Hepatocyte (in vitro differentiated cells): ENCODE measurements at regions not wholly inside any gene's neighbourhood (a gene's known extent, or its start where the extent isn't known, plus 50 kb on each side); places are given as distances from the start of the nearest gene placed in this dataset.

Experiments
- DNase-seq: peaks from one replicate; pipeline ENCODE4 v3.0.0-alpha.2; 2016; ENCODE audit warnings: low spot score
- H2AFZ ChIP-seq: fragments of 200-600 bp; sonication (generic); 2 replicates; pipeline ENCODE4 v1.6.0; 2016; ENCODE audit warnings: antibody characterized with exemption, mild to moderate bottlenecking
- H3K27ac ChIP-seq: fragments of 200-600 bp; sonication (generic); 2 replicates; pipeline ENCODE4 v1.5.1; 2016; ENCODE audit warnings: mild to moderate bottlenecking
- H3K27me3 ChIP-seq: fragments of 200-600 bp; sonication (generic); 2 replicates; pipeline ENCODE4 v1.6.1; 2016
- H3K36me3 ChIP-seq: fragments of 200-600 bp; sonication (generic); replicated peaks from 2 replicates; pipeline ENCODE4 v1.5.1; 2016; ENCODE audit warnings: low read depth; ENCODE audit not compliant: insufficient read depth
- H3K4me1 ChIP-seq: fragments of 200-600 bp; sonication (generic); 2 replicates; pipeline ENCODE4 v1.5.1; 2016; ENCODE audit warnings: mild to moderate bottlenecking, moderate library complexity; ENCODE audit not compliant: insufficient read depth
- H3K4me2 ChIP-seq: fragments of 200-600 bp; sonication (generic); 2 replicates; pipeline ENCODE4 v1.6.0; 2016
- H3K4me3 ChIP-seq: fragments of 200-600 bp; sonication (generic); 2 replicates; pipeline ENCODE4 v1.5.1; 2016; ENCODE audit warnings: mild to moderate bottlenecking
- H3K79me2 ChIP-seq: fragments of 200-600 bp; sonication (generic); 2 replicates; pipeline ENCODE4 v1.6.0; 2017; ENCODE audit warnings: mild to moderate bottlenecking
- H3K9me2 ChIP-seq: fragments of 200-600 bp; sonication (generic); replicated peaks from 2 replicates; pipeline ENCODE4 v1.6.0; 2017; ENCODE audit warnings: mild to moderate bottlenecking; ENCODE audit not compliant: insufficient read depth
- H3K9me3 ChIP-seq: fragments of 200-600 bp; sonication (generic); 2 replicates; pipeline ENCODE4 v1.5.1; 2016; ENCODE audit warnings: low read depth, mild to moderate bottlenecking
- H4K20me1 ChIP-seq: fragments of 200-600 bp; sonication (generic); 2 replicates; pipeline ENCODE4 v1.6.0; 2016; ENCODE audit warnings: mild to moderate bottlenecking; ENCODE audit not compliant: insufficient read depth, poor library complexity, severe bottlenecking
- EZH2 ChIP-seq: fragments of 200-600 bp; sonication (generic); IDR thresholded peaks from 2 replicates; pipeline ENCODE4 v1.6.1; 2016; ENCODE audit warnings: antibody characterized with exemption, mild to moderate bottlenecking, borderline replicate concordance
- EZH2phosphoT487 ChIP-seq: fragments of 200-600 bp; sonication (generic); IDR thresholded peaks from one replicate; pipeline ENCODE4 v1.6.1; 2018; ENCODE audit warnings: antibody characterized with exemption, mild to moderate bottlenecking, low read depth, moderate library complexity; ENCODE audit not compliant: unreplicated experiment, severe bottlenecking
- WGBS: methylation state at CpG from one replicate; pipeline ENCODE4 v1.1.6; 2016; ENCODE audit warnings: low lambda C conversion rate; ENCODE audit errors: missing lambda C conversion rate; 5-methylcytosine and 5-hydroxymethylcytosine counted together
- TF ChIP-seq, protein P1 (sequence below): fragments of 200-600 bp; sonication (generic); IDR thresholded peaks from 2 replicates; pipeline ENCODE4 v1.5.1; 2016; ENCODE audit warnings: antibody characterized with exemption, mild to moderate bottlenecking; ENCODE audit not compliant: poor library complexity

DNA sequence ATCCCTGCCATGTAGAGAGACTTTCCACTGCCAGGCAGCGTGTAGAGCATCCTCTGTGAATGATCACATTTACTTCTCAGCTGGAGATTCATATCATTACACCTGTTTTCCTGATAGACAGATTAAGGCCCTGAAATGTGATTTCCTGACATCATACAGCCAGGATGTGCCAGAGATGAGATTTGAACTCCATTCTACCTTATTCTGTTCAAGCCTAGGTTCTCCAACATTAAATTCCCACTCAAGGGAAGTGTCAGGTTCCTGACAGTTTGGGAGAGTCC is 482.1 kb downstream of the RPS24 start:
- Histone ChIP-seq H3K27me3 (no peaks in the 10 kb centered on the region), H3K36me3 (no peaks in the 10 kb centered on the region), H3K4me3 (no peak overlapping the region), H3K9me2 (no peaks in the 10 kb centered on the region), H3K27ac (peak overlapping the region; percentile 43), H3K4me2 (no peak overlapping the region), H3K79me2 (no peaks in the 10 kb centered on the region), H3K9me3 (no peaks in the 10 kb centered on the region), H4K20me1 (no peaks in the 10 kb centered on the region), H3K4me1 (peaks cover 6% of the 10 kb centered on the region), H2AFZ (no peak overlapping the region)
- no peak for TF ChIP-seq EZH2phosphoT487
- no peak for TF ChIP-seq EZH2
- 95% methylated on average over 1 of the region's 1 CpG for WGBS
- DNase-seq = no peak

DNA sequence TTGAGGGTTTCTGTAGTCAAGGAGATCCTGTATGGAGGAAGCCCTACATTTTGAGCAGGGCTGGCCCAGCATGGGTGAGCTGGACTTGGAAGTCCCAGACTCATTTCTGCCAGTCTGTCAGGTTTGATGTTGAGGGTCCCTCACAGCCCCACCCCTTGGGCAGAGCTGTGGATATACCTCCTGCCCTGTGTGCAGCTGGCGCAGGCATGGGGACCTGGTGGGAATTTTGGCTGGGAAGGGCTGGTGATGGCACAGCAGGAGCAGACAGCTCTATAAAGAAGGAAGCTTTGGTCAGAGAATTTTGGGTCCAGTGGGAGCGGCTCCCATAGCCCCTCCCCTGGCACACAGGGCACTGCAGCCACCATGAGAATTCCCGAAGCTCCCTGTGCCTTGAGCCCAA is 482.6 kb downstream of the RPS24 start:
- peaks cover 8% of the 10 kb centered on the region for H3K4me1 ChIP-seq
- no peaks in the 10 kb centered on the region for H3K9me3 ChIP-seq
- H2AFZ ChIP-seq = no peak overlapping the region
- H3K27me3 ChIP-seq = no peaks in the 10 kb centered on the region
- no peak overlapping the region for H3K4me3 ChIP-seq
- DNase-seq = no peak
- 89% methylated on average over 3 of the region's 3 CpGs for WGBS
- peak overlapping the region; percentile 43 for H3K27ac ChIP-seq
- H3K4me2 ChIP-seq = no peak overlapping the region
- no peaks in the 10 kb centered on the region for H4K20me1 ChIP-seq
- H3K79me2 ChIP-seq = no peaks in the 10 kb centered on the region
- no peaks in the 10 kb centered on the region for H3K9me2 ChIP-seq
- no peaks in the 10 kb centered on the region for H3K36me3 ChIP-seq
- TF ChIP-seq EZH2phosphoT487 (no peak), EZH2 (no peak)

DNA sequence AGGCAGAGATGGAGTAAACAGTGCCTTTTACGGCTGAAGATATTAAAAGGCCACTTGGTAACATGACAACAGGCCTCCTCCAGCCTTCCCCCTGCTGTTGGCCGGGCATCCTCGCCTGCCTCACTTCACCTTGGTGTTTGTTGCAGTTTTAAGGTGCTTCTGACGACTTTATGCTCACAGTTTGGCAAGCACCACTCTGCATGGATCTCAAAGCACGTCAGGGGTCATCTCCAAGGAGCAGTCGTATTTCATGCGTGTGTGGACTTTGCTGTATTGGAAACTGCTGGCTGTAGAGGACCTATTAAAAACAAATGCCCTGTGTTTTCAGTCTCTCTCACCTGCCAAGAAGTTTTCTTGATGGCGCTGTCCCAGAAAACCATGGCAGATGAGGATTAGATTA is 483.1 kb downstream of the RPS24 start:
- peaks cover 8% of the 10 kb centered on the region for H3K4me1 ChIP-seq
- H3K27me3 ChIP-seq = no peaks in the 10 kb centered on the region
- H3K79me2 ChIP-seq = no peaks in the 10 kb centered on the region
- no peaks in the 10 kb centered on the region for H4K20me1 ChIP-seq
- 62% methylated on average over 8 of the region's 8 CpGs for WGBS
- H3K27ac ChIP-seq = no peak overlapping the region
- no peak overlapping the region for H3K4me3 ChIP-seq
- no peak overlapping the region for H3K4me2 ChIP-seq
- no peaks in the 10 kb centered on the region for H3K36me3 ChIP-seq
- no peaks in the 10 kb centered on the region for H3K9me2 ChIP-seq
- DNase-seq = peak; percentile 27
- H3K9me3 ChIP-seq = no peaks in the 10 kb centered on the region
- TF ChIP-seq EZH2phosphoT487 = no peak
- no peak for TF ChIP-seq EZH2
- TF ChIP-seq, protein P1, sequence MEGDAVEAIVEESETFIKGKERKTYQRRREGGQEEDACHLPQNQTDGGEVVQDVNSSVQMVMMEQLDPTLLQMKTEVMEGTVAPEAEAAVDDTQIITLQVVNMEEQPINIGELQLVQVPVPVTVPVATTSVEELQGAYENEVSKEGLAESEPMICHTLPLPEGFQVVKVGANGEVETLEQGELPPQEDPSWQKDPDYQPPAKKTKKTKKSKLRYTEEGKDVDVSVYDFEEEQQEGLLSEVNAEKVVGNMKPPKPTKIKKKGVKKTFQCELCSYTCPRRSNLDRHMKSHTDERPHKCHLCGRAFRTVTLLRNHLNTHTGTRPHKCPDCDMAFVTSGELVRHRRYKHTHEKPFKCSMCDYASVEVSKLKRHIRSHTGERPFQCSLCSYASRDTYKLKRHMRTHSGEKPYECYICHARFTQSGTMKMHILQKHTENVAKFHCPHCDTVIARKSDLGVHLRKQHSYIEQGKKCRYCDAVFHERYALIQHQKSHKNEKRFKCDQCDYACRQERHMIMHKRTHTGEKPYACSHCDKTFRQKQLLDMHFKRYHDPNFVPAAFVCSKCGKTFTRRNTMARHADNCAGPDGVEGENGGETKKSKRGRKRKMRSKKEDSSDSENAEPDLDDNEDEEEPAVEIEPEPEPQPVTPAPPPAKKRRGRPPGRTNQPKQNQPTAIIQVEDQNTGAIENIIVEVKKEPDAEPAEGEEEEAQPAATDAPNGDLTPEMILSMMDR = no peak
- no peak overlapping the region for H2AFZ ChIP-seq

DNA sequence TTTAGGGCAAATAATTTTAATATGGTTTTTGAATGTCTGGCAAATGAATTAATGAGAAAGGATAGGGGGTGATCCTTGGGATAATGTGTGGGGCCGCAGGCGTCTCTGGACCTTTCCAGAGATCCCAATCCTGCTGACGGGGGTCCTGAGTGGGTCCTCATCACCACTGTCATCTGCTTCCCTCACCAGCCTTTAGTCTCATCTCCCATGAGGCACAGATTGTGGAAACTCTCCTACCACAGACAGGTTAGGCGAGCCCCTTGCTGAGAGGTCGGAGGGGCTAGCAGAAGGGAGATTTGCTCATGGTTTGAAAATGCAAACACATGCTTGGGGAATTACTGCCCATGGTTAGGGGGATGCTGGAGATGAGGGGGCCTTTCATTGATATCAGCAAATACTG is 484.6 kb downstream of the RPS24 start:
- no peaks in the 10 kb centered on the region for H4K20me1 ChIP-seq
- 96% methylated on average over 5 of the region's 5 CpGs for WGBS

More for the DNA sequence above, 484.6 kb downstream of the RPS24 start:
- Histone ChIP-seq H3K9me2 (no peaks in the 10 kb centered on the region), H3K27ac (no peak overlapping the region), H3K4me3 (no peak overlapping the region), H3K79me2 (no peaks in the 10 kb centered on the region), H2AFZ (no peak overlapping the region), H3K27me3 (no peaks in the 10 kb centered on the region), H3K36me3 (no peaks in the 10 kb centered on the region), H3K4me2 (no peak overlapping the region), H3K4me1 (peaks cover 8% of the 10 kb centered on the region), H3K9me3 (no peaks in the 10 kb centered on the region)
- TF ChIP-seq EZH2 (no peak), EZH2phosphoT487 (no peak)
- TF ChIP-seq, protein P1 = no peak
- no peak for DNase-seq
